Astrocyte (in vitro differentiated cells and primary cell): ENCODE measurements at regions not wholly inside any gene's neighbourhood (a gene's known extent, or its start where the extent isn't known, plus 50 kb on each side); places are given as distances from the start of the nearest gene placed in this dataset.

ENCODE experiments used
- DNase-seq: peaks from one replicate; pipeline ENCODE4 v3.0.0-alpha.2; 2010; ENCODE audit warnings: low read depth
- FAIRE-seq: peaks from 2 replicates; lab custom pipeline; 2011; peaks lifted over from hg19 to GRCh38; lab: Jason Lieb, UNC
- H2AFZ ChIP-seq: 2 replicates; pipeline ENCODE4 v1.6.0; 2012; ENCODE audit warnings: low read depth, low read length, inconsistent platforms
- H3K27ac ChIP-seq: 2 replicates; pipeline ENCODE4 v1.5.1; 2011; ENCODE audit warnings: low read depth, low read length, inconsistent platforms
- H3K27me3 ChIP-seq: 2 replicates; pipeline ENCODE4 v1.6.0; 2011; ENCODE audit warnings: low read length, inconsistent platforms; ENCODE audit not compliant: insufficient read depth
- H3K36me3 ChIP-seq: 2 replicates; pipeline ENCODE4 v1.5.1; 2011; ENCODE audit warnings: low read length, inconsistent platforms; ENCODE audit not compliant: insufficient read depth
- H3K4me1 ChIP-seq: 2 replicates; pipeline ENCODE4 v1.5.1; 2011; ENCODE audit warnings: low read length, inconsistent platforms; ENCODE audit not compliant: insufficient read depth
- H3K4me2 ChIP-seq: 2 replicates; pipeline ENCODE4 v1.6.0; 2012; ENCODE audit warnings: low read length, inconsistent platforms
- H3K4me3 ChIP-seq: 2 replicates; pipeline ENCODE4 v1.5.1; 2011; ENCODE audit warnings: low read depth, mild to moderate bottlenecking, low read length, inconsistent platforms; ENCODE audit not compliant: insufficient read depth
- H3K79me2 ChIP-seq: 2 replicates; pipeline ENCODE4 v1.6.0; 2012; ENCODE audit warnings: mild to moderate bottlenecking, low read length, inconsistent platforms; ENCODE audit not compliant: insufficient read depth
- H3K9ac ChIP-seq: 2 replicates; pipeline ENCODE4 v1.6.0; 2012; ENCODE audit warnings: mild to moderate bottlenecking, low read length, inconsistent platforms
- H3K9me3 ChIP-seq: 2 replicates; pipeline ENCODE4 v1.5.1; 2012; ENCODE audit warnings: low read depth, mild to moderate bottlenecking, low read length, inconsistent platforms; ENCODE audit not compliant: insufficient read depth
- H4K20me1 ChIP-seq: 2 replicates; pipeline ENCODE4 v1.6.0; 2012; ENCODE audit warnings: low read length, inconsistent platforms; ENCODE audit not compliant: insufficient read depth
- H3K27ac Mint-ChIP-seq: one replicate; pipeline ENCODE4 v1.8.0; 2021; ENCODE audit warnings: mild to moderate bottlenecking, mixed read lengths; ENCODE audit not compliant: unreplicated experiment
- H3K27me3 Mint-ChIP-seq: one replicate; pipeline ENCODE4 v1.8.0; 2021; ENCODE audit warnings: low read depth, mixed read lengths; ENCODE audit not compliant: unreplicated experiment
- H3K36me3 Mint-ChIP-seq: one replicate; pipeline ENCODE4 v1.8.0; 2021; ENCODE audit warnings: low read depth, mixed read lengths; ENCODE audit not compliant: unreplicated experiment
- H3K4me1 Mint-ChIP-seq: one replicate; pipeline ENCODE4 v1.8.0; 2021; ENCODE audit warnings: low read depth, mixed read lengths; ENCODE audit not compliant: unreplicated experiment
- H3K4me3 Mint-ChIP-seq: one replicate; pipeline ENCODE4 v1.8.0; 2021; ENCODE audit warnings: mild to moderate bottlenecking, moderate library complexity, mixed read lengths; ENCODE audit not compliant: unreplicated experiment
- H3K9me3 Mint-ChIP-seq: one replicate; pipeline ENCODE4 v1.8.0; 2021; ENCODE audit warnings: mild to moderate bottlenecking, mixed read lengths; ENCODE audit not compliant: unreplicated experiment
- EZH2 ChIP-seq: IDR thresholded peaks from 2 replicates; pipeline ENCODE4 v1.6.1; 2012; ENCODE audit warnings: mild to moderate bottlenecking, low read length, inconsistent platforms; ENCODE audit not compliant: insufficient read depth
- TF ChIP-seq, protein P1 (sequence below): IDR thresholded peaks from 2 replicates; pipeline ENCODE4 v1.5.1; 2011; ENCODE audit warnings: low read depth, mild to moderate bottlenecking, inconsistent platforms, low read length, moderate library complexity; ENCODE audit not compliant: insufficient read depth

DNA sequence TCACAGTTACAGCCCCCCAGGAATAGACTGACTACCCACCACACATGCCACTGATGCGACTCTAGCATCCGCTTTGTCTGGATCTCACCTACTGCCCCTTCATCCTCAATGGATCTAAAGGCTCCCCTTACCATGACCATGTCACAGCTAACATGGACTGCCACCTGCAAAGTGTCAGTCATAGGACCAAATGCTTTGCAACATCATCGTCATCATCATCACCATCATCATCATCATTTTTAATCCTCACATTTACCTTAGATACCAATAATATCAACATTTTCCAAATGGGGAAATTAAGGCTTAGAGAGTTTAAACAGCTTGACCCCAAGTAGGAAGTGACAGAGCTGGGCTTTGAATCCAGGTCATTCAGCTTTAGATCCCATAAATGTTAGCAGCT lies 60.1 kb upstream of the NEDD4L start:
- Mint-ChIP-seq H3K9me3 (no peaks in the 10 kb centered on the region), H3K4me1 (peaks cover 6% of the 10 kb centered on the region), H3K27ac (no peak overlapping the region), H3K36me3 (no peaks in the 10 kb centered on the region), H3K4me3 (no peak overlapping the region), H3K27me3 (peaks cover 10% of the 10 kb centered on the region)
- H3K9ac ChIP-seq = no peak overlapping the region
- FAIRE-seq (no peak), DNase-seq (no peak)
- no peak overlapping the region for H3K4me3 ChIP-seq
- H3K36me3 ChIP-seq = no peaks in the 10 kb centered on the region
- H3K9me3 ChIP-seq = no peaks in the 10 kb centered on the region
- no peaks in the 10 kb centered on the region for H4K20me1 ChIP-seq
- no peak overlapping the region for H3K27ac ChIP-seq
- H3K27me3 ChIP-seq = peaks cover 9% of the 10 kb centered on the region
- no peak overlapping the region for H2AFZ ChIP-seq
- H3K79me2 ChIP-seq = no peaks in the 10 kb centered on the region
- no peak overlapping the region for H3K4me2 ChIP-seq
- no peaks in the 10 kb centered on the region for H3K4me1 ChIP-seq
- TF ChIP-seq, protein P1, sequence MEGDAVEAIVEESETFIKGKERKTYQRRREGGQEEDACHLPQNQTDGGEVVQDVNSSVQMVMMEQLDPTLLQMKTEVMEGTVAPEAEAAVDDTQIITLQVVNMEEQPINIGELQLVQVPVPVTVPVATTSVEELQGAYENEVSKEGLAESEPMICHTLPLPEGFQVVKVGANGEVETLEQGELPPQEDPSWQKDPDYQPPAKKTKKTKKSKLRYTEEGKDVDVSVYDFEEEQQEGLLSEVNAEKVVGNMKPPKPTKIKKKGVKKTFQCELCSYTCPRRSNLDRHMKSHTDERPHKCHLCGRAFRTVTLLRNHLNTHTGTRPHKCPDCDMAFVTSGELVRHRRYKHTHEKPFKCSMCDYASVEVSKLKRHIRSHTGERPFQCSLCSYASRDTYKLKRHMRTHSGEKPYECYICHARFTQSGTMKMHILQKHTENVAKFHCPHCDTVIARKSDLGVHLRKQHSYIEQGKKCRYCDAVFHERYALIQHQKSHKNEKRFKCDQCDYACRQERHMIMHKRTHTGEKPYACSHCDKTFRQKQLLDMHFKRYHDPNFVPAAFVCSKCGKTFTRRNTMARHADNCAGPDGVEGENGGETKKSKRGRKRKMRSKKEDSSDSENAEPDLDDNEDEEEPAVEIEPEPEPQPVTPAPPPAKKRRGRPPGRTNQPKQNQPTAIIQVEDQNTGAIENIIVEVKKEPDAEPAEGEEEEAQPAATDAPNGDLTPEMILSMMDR = no peak
- TF ChIP-seq EZH2 = no peak

- Mint-ChIP-seq H3K36me3 (no peaks in the 10 kb centered on the region), H3K4me1 (peaks cover 6% of the 10 kb centered on the region), H3K27me3 (peaks cover 10% of the 10 kb centered on the region), H3K9me3 (no peaks in the 10 kb centered on the region), H3K27ac (no peak overlapping the region), H3K4me3 (no peak overlapping the region)
- no peaks in the 10 kb centered on the region for H3K36me3 ChIP-seq
- H3K9me3 ChIP-seq = no peaks in the 10 kb centered on the region
- TF ChIP-seq, protein P1 = no peak
- TF ChIP-seq EZH2 = no peak
- FAIRE-seq (no peak), DNase-seq (no peak)
- H2AFZ ChIP-seq = no peak overlapping the region
- no peak overlapping the region for H3K9ac ChIP-seq
- peaks cover 9% of the 10 kb centered on the region for H3K27me3 ChIP-seq
- no peak overlapping the region for H3K4me3 ChIP-seq
- H3K4me1 ChIP-seq = no peaks in the 10 kb centered on the region
- no peaks in the 10 kb centered on the region for H4K20me1 ChIP-seq
- no peak overlapping the region for H3K4me2 ChIP-seq
- no peak overlapping the region for H3K27ac ChIP-seq
- H3K79me2 ChIP-seq = no peaks in the 10 kb centered on the region
These were observed 60.6 kb upstream of the NEDD4L start for GRCh38 chr18:57983472-57983871.

GRCh38 chr18:57982372-57983021 lies 61.5 kb upstream of the NEDD4L start:
- DNase-seq (no peak), FAIRE-seq (no peak)
- Histone ChIP-seq H3K4me3 (no peak overlapping the region), H3K4me1 (no peaks in the 10 kb centered on the region), H4K20me1 (no peaks in the 10 kb centered on the region), H3K79me2 (no peaks in the 10 kb centered on the region), H3K9ac (no peak overlapping the region), H3K27me3 (peaks cover 9% of the 10 kb centered on the region), H3K9me3 (no peaks in the 10 kb centered on the region), H3K36me3 (no peaks in the 10 kb centered on the region), H3K27ac (no peak overlapping the region), H3K4me2 (no peak overlapping the region), H2AFZ (no peak overlapping the region)
- H3K27me3 Mint-ChIP-seq = peaks cover 10% of the 10 kb centered on the region
- H3K9me3 Mint-ChIP-seq = no peaks in the 10 kb centered on the region
- no peak overlapping the region for H3K4me3 Mint-ChIP-seq
- no peak for TF ChIP-seq EZH2
- TF ChIP-seq, protein P1 = no peak
- H3K4me1 Mint-ChIP-seq = peaks cover 6% of the 10 kb centered on the region
- no peak overlapping the region for H3K27ac Mint-ChIP-seq
- H3K36me3 Mint-ChIP-seq = no peaks in the 10 kb centered on the region
